HCT116 (cell line): ENCODE measurements at regions not wholly inside any gene's neighbourhood (a gene's known extent, or its start where the extent isn't known, plus 50 kb on each side); places are given as distances from the start of the nearest gene placed in this dataset.

Experiments used
- ATAC-seq: fragments of 200-7000 bp; cut with Tn5 transposase; 2 replicates; pipeline ENCODE4 v1.9.1; 2020; ENCODE audit warnings: mild to moderate bottlenecking, moderate library complexity
- BruUV-seq: library from RNA; stranded (reverse); fragments of 400-500 nt; replicated peaks from 2 replicates; lab custom pipeline; 2021; lab: Mats Ljungman, UMichigan
- CTCF ChIA-PET: fragments of 300-600 bp; sonication (Branson Sonifier 250); formaldehyde crosslinking; loops from one replicate; lab custom pipeline; 2021; ENCODE audit warnings: antibody characterized with exemption; lab: Charles Lee
- POLR2A ChIA-PET: fragments of 300-600, 350-600 bp; sonication (Branson Sonifier 250); formaldehyde crosslinking; loops from one replicate; lab custom pipeline; 2021; ENCODE audit warnings: antibody characterized with exemption; lab: Charles Lee
- RAD21 ChIA-PET, 2 experiments: fragments of 300-600 bp; sonication (Branson Sonifier 250); formaldehyde crosslinking; loops; one replicate each; lab custom pipeline; 2023; ENCODE audit warnings: low total read pairs in 2 of 2; ENCODE audit not compliant: uncharacterized antibody in 2 of 2, unreplicated experiment in 2 of 2, low non-redundant PET in 1 of 2; lab: Charles Lee
- DNase-seq: peaks from one replicate; pipeline ENCODE4 v3.0.0-alpha.2; 2010; ENCODE audit warnings: low read depth, low spot score
- H2AFZ ChIP-seq: fragments of 200-600 bp; shearing (Covaris generic), sonication (generic); 2 replicates; pipeline ENCODE4 v1.6.1; 2017; ENCODE audit warnings: low read depth, mixed run types, mixed read lengths, antibody characterized with exemption, low read length; ENCODE audit not compliant: poor library complexity, severe bottlenecking
- H3K27ac ChIP-seq: 2 replicates; pipeline ENCODE4 v1.5.1; 2012; ENCODE audit warnings: low read depth, low read length
- H3K27me3 ChIP-seq: fragments of 200-600 bp; sonication (generic); 2 replicates; pipeline ENCODE4 v1.6.1; 2016; ENCODE audit warnings: mixed run types, low read length, mixed read lengths; ENCODE audit not compliant: insufficient read depth
- H3K36me3 ChIP-seq, 2 experiments: fragments of 200-500 bp in 1 of 2; fragments of 200-600 bp in 1 of 2; sonication (Bioruptor generic) in 1 of 2; sonication (generic) in 1 of 2; 2 replicates each; pipeline versions ENCODE4 v1.5.1 to v1.6.1; 2014 to 2016; ENCODE audit warnings: low read length in 2 of 2, inconsistent platforms in 1 of 2, mixed read lengths in 1 of 2, mixed run types in 1 of 2; ENCODE audit not compliant: insufficient read depth in 2 of 2, control insufficient read depth in 1 of 2
- H3K4me1 ChIP-seq, 2 experiments: fragments of 200-600 bp in 1 of 2; sonication (generic) in 1 of 2; 2 replicates each; pipeline versions ENCODE4 v1.5.1 to v1.6.1; 2012 to 2017; ENCODE audit warnings: low read length in 2 of 2, inconsistent platforms in 1 of 2, mild to moderate bottlenecking in 1 of 2, mixed read lengths in 1 of 2, mixed run types in 1 of 2, moderate library complexity in 1 of 2; ENCODE audit not compliant: insufficient read depth in 2 of 2, control insufficient read depth in 1 of 2
- H3K4me2 ChIP-seq: fragments of 200-600 bp; sonication (generic); 2 replicates; pipeline ENCODE4 v1.6.1; 2017; ENCODE audit warnings: mixed run types, low read length, mixed read lengths
- H3K4me3 ChIP-seq, 2 experiments: fragments of 200-600 bp in 1 of 2; sonication (generic) in 1 of 2; replicated peaks in 1 of 2; 2 replicates each; pipeline ENCODE4 v1.5.1; 2011 to 2016; ENCODE audit warnings: low read length in 2 of 2, control low read depth in 1 of 2, low read depth in 1 of 2, mild to moderate bottlenecking in 1 of 2, mixed read lengths in 1 of 2, mixed run types in 1 of 2
- H3K79me2 ChIP-seq: fragments of 200-600 bp; sonication (generic); 2 replicates; pipeline ENCODE4 v1.6.1; 2017; ENCODE audit warnings: mild to moderate bottlenecking, mixed run types, low read length, moderate library complexity, mixed read lengths; ENCODE audit not compliant: insufficient read depth
- H3K9ac ChIP-seq: fragments of 200-600 bp; sonication (generic); 2 replicates; pipeline ENCODE4 v1.6.1; 2016; ENCODE audit warnings: low read length, mixed read lengths
- H3K9me2 ChIP-seq: fragments of 200-600 bp; sonication (generic), shearing (Covaris generic); 2 replicates; pipeline ENCODE4 v1.6.1; 2017; ENCODE audit warnings: mixed run types, mild to moderate bottlenecking, moderate library complexity; ENCODE audit not compliant: insufficient read depth
- H3K9me3 ChIP-seq, 2 experiments: fragments of 200-500 bp in 1 of 2; fragments of 200-600 bp in 1 of 2; sonication (Bioruptor generic) in 1 of 2; sonication (generic) in 1 of 2; 2 replicates each; pipeline ENCODE4 v1.6.1; 2014 to 2017; ENCODE audit warnings: low read length in 2 of 2, mixed read lengths in 2 of 2, inconsistent platforms in 1 of 2, low read depth in 1 of 2, mild to moderate bottlenecking in 1 of 2, mixed run types in 1 of 2, moderate library complexity in 1 of 2; ENCODE audit not compliant: control insufficient read depth in 1 of 2, insufficient read depth in 1 of 2
- H4K20me1 ChIP-seq: fragments of 200-600 bp; sonication (generic), shearing (Covaris generic); 2 replicates; pipeline ENCODE4 v1.6.1; 2017; ENCODE audit warnings: mixed run types, mild to moderate bottlenecking, moderate library complexity; ENCODE audit not compliant: insufficient read depth
- EGR1 ChIP-seq: IDR thresholded peaks from 2 replicates; pipeline ENCODE4 v1.6.1; 2012; ENCODE audit warnings: low read depth
- ELF1 ChIP-seq: IDR thresholded peaks from 2 replicates; pipeline ENCODE4 v1.6.1; 2012; ENCODE audit warnings: low read depth, borderline replicate concordance
- FOSL1 ChIP-seq: IDR thresholded peaks from 2 replicates; pipeline ENCODE4 v1.6.1; 2012; ENCODE audit warnings: low read depth
- JUND ChIP-seq: IDR thresholded peaks from 2 replicates; pipeline ENCODE4 v1.6.1; 2012
- POLR2A ChIP-seq: IDR thresholded peaks from 2 replicates; pipeline ENCODE4 v1.7.0; 2011; ENCODE audit warnings: borderline replicate concordance; ENCODE audit not compliant: insufficient read depth, insufficient read length; ENCODE audit errors: extremely low read depth
- SRF ChIP-seq: IDR thresholded peaks from 2 replicates; pipeline ENCODE4 v1.6.1; 2012; ENCODE audit warnings: low read depth
- TCF7L2 ChIP-seq: IDR thresholded peaks from 2 replicates; pipeline ENCODE4 v1.7.0; 2011; ENCODE audit warnings: borderline replicate concordance, inconsistent platforms; ENCODE audit not compliant: insufficient read depth, insufficient read length; ENCODE audit errors: extremely low read depth
- intact Hi-C: fragments of 100-400 bp; cut with micrococcal nuclease; formaldehyde crosslinking; loops from 2 replicates; pipeline ENCODE4 v1.10.0; 2022
- TF ChIP-seq, protein P1 (sequence below), 3 experiments: fragments of 200-600 bp in 1 of 3; sonication (generic) in 1 of 3; IDR thresholded peaks in 2 of 3; conservative IDR thresholded peaks in 1 of 3; 2 replicates each; pipeline ENCODE4 v1.5.1; 2012 to 2017; ENCODE audit warnings: low read depth in 2 of 3, low read length in 2 of 3, antibody characterized with exemption in 1 of 3, borderline replicate concordance in 1 of 3, control low read depth in 1 of 3, mild to moderate bottlenecking in 1 of 3, mixed read lengths in 1 of 3, mixed run types in 1 of 3, moderate library complexity in 1 of 3; ENCODE audit not compliant: insufficient read depth in 1 of 3

DNA sequence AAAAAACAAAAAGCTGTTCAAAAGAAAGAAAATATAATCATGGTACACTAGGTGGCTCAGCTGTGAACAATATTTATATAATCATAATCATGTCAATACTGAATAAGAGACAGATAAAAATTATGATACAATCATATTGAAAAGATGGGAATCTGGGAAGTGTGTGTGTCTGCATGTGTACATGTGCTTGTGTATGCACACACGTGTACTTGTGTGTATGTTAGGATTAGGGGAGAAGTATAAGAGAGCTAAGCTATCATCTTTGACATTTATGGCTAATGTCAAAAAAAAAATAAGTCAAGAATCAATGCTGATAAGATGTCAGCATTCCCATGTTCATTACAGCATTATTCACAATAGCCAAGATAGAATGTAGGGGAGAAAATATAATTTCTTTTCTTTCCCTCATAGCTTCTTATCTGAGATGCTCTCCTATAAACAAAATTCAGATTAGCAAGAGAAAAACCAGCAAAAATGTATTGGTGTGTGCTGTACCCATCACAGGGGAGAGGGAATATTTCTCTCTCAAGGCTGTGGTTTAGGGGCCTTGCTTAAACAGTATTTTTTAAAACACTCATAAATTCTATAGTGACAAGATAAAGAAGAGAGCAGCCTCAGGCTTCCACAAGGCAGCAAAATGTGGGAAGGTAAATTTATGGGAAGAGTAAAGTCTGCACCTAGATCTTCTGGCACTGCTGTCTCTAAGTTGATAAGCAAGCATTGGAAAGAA is 63.4 kb upstream of the ITGA11 start:
- Histone ChIP-seq H3K4me2 (no peak overlapping the region), H3K4me3 (no peak overlapping the region), H2AFZ (no peak overlapping the region), H3K27ac (no peak overlapping the region), H4K20me1 (no peaks in the 10 kb centered on the region), H3K9ac (no peak overlapping the region), H3K9me3 (no peaks in the 10 kb centered on the region), H3K27me3 (peaks cover 45% of the 10 kb centered on the region), H3K36me3 (no peaks in the 10 kb centered on the region), H3K9me2 (no peaks in the 10 kb centered on the region), H3K79me2 (no peaks in the 10 kb centered on the region), H3K4me1 (no peaks in the 10 kb centered on the region)
- TF ChIP-seq, protein P1, sequence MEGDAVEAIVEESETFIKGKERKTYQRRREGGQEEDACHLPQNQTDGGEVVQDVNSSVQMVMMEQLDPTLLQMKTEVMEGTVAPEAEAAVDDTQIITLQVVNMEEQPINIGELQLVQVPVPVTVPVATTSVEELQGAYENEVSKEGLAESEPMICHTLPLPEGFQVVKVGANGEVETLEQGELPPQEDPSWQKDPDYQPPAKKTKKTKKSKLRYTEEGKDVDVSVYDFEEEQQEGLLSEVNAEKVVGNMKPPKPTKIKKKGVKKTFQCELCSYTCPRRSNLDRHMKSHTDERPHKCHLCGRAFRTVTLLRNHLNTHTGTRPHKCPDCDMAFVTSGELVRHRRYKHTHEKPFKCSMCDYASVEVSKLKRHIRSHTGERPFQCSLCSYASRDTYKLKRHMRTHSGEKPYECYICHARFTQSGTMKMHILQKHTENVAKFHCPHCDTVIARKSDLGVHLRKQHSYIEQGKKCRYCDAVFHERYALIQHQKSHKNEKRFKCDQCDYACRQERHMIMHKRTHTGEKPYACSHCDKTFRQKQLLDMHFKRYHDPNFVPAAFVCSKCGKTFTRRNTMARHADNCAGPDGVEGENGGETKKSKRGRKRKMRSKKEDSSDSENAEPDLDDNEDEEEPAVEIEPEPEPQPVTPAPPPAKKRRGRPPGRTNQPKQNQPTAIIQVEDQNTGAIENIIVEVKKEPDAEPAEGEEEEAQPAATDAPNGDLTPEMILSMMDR (IDR thresholded peaks at IDR 0.05 in 2 of 3, conservative IDR thresholded peaks at IDR 0.05 in 1 of 3; ENCODE audit: borderline replicate concordance in 1 of 3, insufficient read depth in 1 of 3, low read depth in 2 of 3, low read length in 2 of 3): no peak
- TF ChIP-seq JUND (no peak), FOSL1 (no peak), EGR1 (no peak), ELF1 (no peak), SRF (no peak), POLR2A (no peak), TCF7L2 (no peak)
- no TSS peak for BruUV-seq
- no peak for ATAC-seq
- ChIA-PET POLR2A (no interaction called here), RAD21 (no interaction called here), CTCF (no interaction called here)
- no peak for DNase-seq
- intact Hi-C loops: no loop called here
